ENCODE measurements at regions not wholly inside any gene's neighbourhood (a gene's known extent, or its start where the extent isn't known, plus 50 kb on each side); places are given as distances from the start of the nearest gene placed in this dataset.
A peak's percentile ranks its signal among the peaks of the same experiment; 100 is the strongest.

- TF ChIP-seq ZXDB (tag by site-specific recombination; IDR thresholded peaks at IDR 0.05) (no peak), PRDM4 (tag by site-specific recombination; IDR thresholded peaks at IDR 0.05) (no peak), SALL2 (tag by site-specific recombination; IDR thresholded peaks at IDR 0.05; ENCODE audit: borderline replicate concordance) (no peak), ZFP41 (tag by site-specific recombination; IDR thresholded peaks at IDR 0.05; ENCODE audit: borderline replicate concordance) (no peak), ZNF792 (tag by site-specific recombination; IDR thresholded peaks at IDR 0.05) (no peak), ZNF280C (tag by site-specific recombination; IDR thresholded peaks at IDR 0.05) (no peak)
- Histone ChIP-seq H3K4me3 (ENCODE audit: low read depth, low read length) (no peak overlapping the region), H3K27ac (ENCODE audit: extremely low read depth, low read depth, low read length) (no peak overlapping the region), H3K4me1 (ENCODE audit: control insufficient read depth, insufficient read depth, low read length) (no peaks in the 10 kb centered on the region), H3K36me3 (ENCODE audit: control insufficient read depth in 2 of 2, insufficient read depth in 1 of 2, low read length in 2 of 2) (no peaks in the 10 kb centered on the region), H3K9me3 (ENCODE audit: control insufficient read depth, insufficient read depth, low read depth, low read length) (no peaks in the 10 kb centered on the region; the same call in 1 of the 2 replicates)
- POLR2A ChIA-PET = no interaction called here
- CTCF ChIA-PET = interaction anchor here (0.6 to 1.3 kb wide), 2 partner anchors 739 to 808 kb away, joined by 3 to 5 read pairs; no protein-coding TSS in a partner anchor
Measured at GRCh38 chr6:63063631-63064271, 147.5 kb upstream of the FKBP1C start.

- ChIA-PET POLR2A (no interaction called here), CTCF (interaction anchor here (0.7 to 2.8 kb wide), 4 partner anchors 15 to 208 kb away, joined by 3 to 16 read pairs (median 6); no protein-coding TSS in a partner anchor)
- TF ChIP-seq ZNF660 (tag by site-specific recombination; IDR thresholded peaks at IDR 0.05) (no peak), ZBTB48 (tag by site-specific recombination; IDR thresholded peaks at IDR 0.05) (no peak), ZEB2 (tag by site-specific recombination; IDR thresholded peaks at IDR 0.05) (no peak)
- H3K36me3 ChIP-seq (ENCODE audit: control insufficient read depth in 2 of 2, insufficient read depth in 1 of 2, low read length in 2 of 2) = no peaks in the 10 kb centered on the region
- H3K9me3 ChIP-seq (ENCODE audit: control insufficient read depth, insufficient read depth, low read depth, low read length) = no peaks in the 10 kb centered on the region; the same call in 1 of the 2 replicates
- no peak overlapping the region for H3K27ac ChIP-seq (ENCODE audit: extremely low read depth, low read depth, low read length)
- no peaks in the 10 kb centered on the region for H3K4me1 ChIP-seq (ENCODE audit: control insufficient read depth, insufficient read depth, low read length)
- no peak overlapping the region for H3K4me3 ChIP-seq (ENCODE audit: low read depth, low read length)
Measured at GRCh38 chr6:63066055-63066704, 145.1 kb upstream of the FKBP1C start.

GRCh38 chr6:63094947-63095346 is 116.3 kb upstream of the FKBP1C start:
- ChIA-PET CTCF (no interaction called here), POLR2A (no interaction called here)
- no peaks in the 10 kb centered on the region for H3K36me3 ChIP-seq (ENCODE audit: control insufficient read depth in 2 of 2, insufficient read depth in 1 of 2, low read length in 2 of 2)
- H3K27ac ChIP-seq (ENCODE audit: extremely low read depth, low read depth, low read length) = no peak overlapping the region
- H3K4me3 ChIP-seq (ENCODE audit: low read depth, low read length) = no peak overlapping the region
- no peaks in the 10 kb centered on the region for H3K4me1 ChIP-seq (ENCODE audit: control insufficient read depth, insufficient read depth, low read length)
- TF ChIP-seq ZNF169 (tag by site-specific recombination; IDR thresholded peaks at IDR 0.05) (no peak), ZNF791 (tag by site-specific recombination; IDR thresholded peaks at IDR 0.05) (no peak), PRDM1 (tag by site-specific recombination; IDR thresholded peaks at IDR 0.05) (no peak), GLIS1 (tag by site-specific recombination; IDR thresholded peaks at IDR 0.05) (peak; percentile 60; the same call in 1 of the 2 replicates), INSM2 (tag by site-specific recombination; IDR thresholded peaks at IDR 0.05) (no peak), KLF1 (tag by site-specific recombination; IDR thresholded peaks at IDR 0.05) (no peak), ZNF175 (tag by site-specific recombination; IDR thresholded peaks at IDR 0.05) (no peak), ZNF354C (tag by site-specific recombination; IDR thresholded peaks at IDR 0.05; ENCODE audit: borderline replicate concordance, low read depth) (no peak)
- H3K9me3 ChIP-seq (ENCODE audit: control insufficient read depth, insufficient read depth, low read depth, low read length) = no peaks in the 10 kb centered on the region; the same call in 1 of the 2 replicates
